B cell (primary cell): ENCODE measurements at regions not wholly inside any gene's neighbourhood (a gene's known extent, or its start where the extent isn't known, plus 50 kb on each side); places are given as distances from the start of the nearest gene placed in this dataset.

Source experiments
- ATAC-seq: fragments of 200-7000 bp; cut with Tn5 transposase; one replicate; pipeline ENCODE4 v1.10.0; 2021; ENCODE audit warnings: low read depth, mild to moderate bottlenecking, moderate number of reproducible peaks, moderate library complexity
- CTCF ChIA-PET: fragments of 350-600 bp; sonication (Branson Sonifier 250); formaldehyde crosslinking; loops from one replicate; lab custom pipeline; 2021; ENCODE audit warnings: antibody characterized with exemption, inconsistent platforms; lab: Charles Lee
- POLR2A ChIA-PET: fragments of 350-600 bp; sonication (Branson Sonifier 250); formaldehyde crosslinking; loops from one replicate; lab custom pipeline; 2021; ENCODE audit warnings: antibody characterized with exemption; lab: Charles Lee
- DNase-seq: peaks from one replicate; pipeline ENCODE4 v3.0.0; 2013
- H2AFZ ChIP-seq: 2 replicates; pipeline ENCODE4 v1.6.1; 2012; ENCODE audit warnings: mild to moderate bottlenecking, low read depth, low read length; ENCODE audit not compliant: insufficient read depth, poor library complexity, severe bottlenecking
- H3K27ac ChIP-seq, 2 donors: 1 replicate in 1 of 2; 2 replicates in 1 of 2; pipeline ENCODE4 v1.5.1; 2012 to 2013; ENCODE audit warnings: low read length in 2 of 2, mild to moderate bottlenecking in 2 of 2, moderate library complexity in 1 of 2
- H3K27me3 ChIP-seq, 4 experiments: fragments of 200-600 bp in 1 of 4; sonication (generic) in 1 of 4; replicated peaks in 1 of 4; 1 replicate in 2 of 4; 2 replicates in 2 of 4; pipeline versions ENCODE4 v1.6.1 to v1.7.0; 2013 to 2016; ENCODE audit warnings: low read length in 3 of 4, mild to moderate bottlenecking in 2 of 4, mixed read lengths in 1 of 4, moderate library complexity in 1 of 4; ENCODE audit not compliant: insufficient read depth in 4 of 4, control insufficient read depth in 3 of 4; ENCODE audit errors: control extremely low read depth in 1 of 4
- H3K36me3 ChIP-seq, 2 experiments: replicated peaks in 1 of 2; 1 replicate in 1 of 2; 2 replicates in 1 of 2; pipeline versions ENCODE4 v1.6.1 to v1.7.1; 2013; ENCODE audit warnings: low read length in 1 of 2; ENCODE audit not compliant: insufficient read depth in 2 of 2, control insufficient read depth in 1 of 2; ENCODE audit errors: control extremely low read depth in 1 of 2, extremely low read depth in 1 of 2
- H3K4me1 ChIP-seq, 2 donors: fragments of 200-600 bp in 1 of 2; sonication (generic) in 1 of 2; 1 replicate in 1 of 2; 2 replicates in 1 of 2; pipeline versions ENCODE4 v1.5.1 to v1.6.1; 2013 to 2017; ENCODE audit warnings: low read length in 2 of 2; ENCODE audit not compliant: control insufficient read depth in 2 of 2, insufficient read depth in 2 of 2
- H3K4me2 ChIP-seq: replicated peaks from 2 replicates; pipeline ENCODE3; 2012; ENCODE audit warnings: mild to moderate bottlenecking, low read depth, low read length; ENCODE audit not compliant: poor library complexity, severe bottlenecking
- H3K4me3 ChIP-seq, 5 experiments: fragments of 200-600 bp in 1 of 5; sonication (generic) in 1 of 5; 1 replicate in 3 of 5; 2 replicates in 2 of 5; pipeline versions ENCODE4 v1.5.1 to v1.7.0; 2011 to 2016; ENCODE audit warnings: low read length in 4 of 5, mild to moderate bottlenecking in 4 of 5, low read depth in 2 of 5, control low read depth in 1 of 5, moderate library complexity in 1 of 5; ENCODE audit not compliant: insufficient read depth in 1 of 5; ENCODE audit errors: control extremely low read depth in 1 of 5, extremely low read depth in 1 of 5
- H3K79me2 ChIP-seq: fragments of 200-600 bp; sonication (generic); one replicate; pipeline ENCODE4 v1.6.0; 2016; ENCODE audit warnings: low read length; ENCODE audit not compliant: control insufficient read depth, insufficient read depth
- H3K9ac ChIP-seq: fragments of 200-600 bp; sonication (generic); 2 replicates; pipeline ENCODE4 v1.6.1; 2017; ENCODE audit warnings: mild to moderate bottlenecking, low read length, moderate library complexity
- H3K9me3 ChIP-seq, 3 donors: one replicate each; pipeline versions ENCODE4 v1.6.1 to v1.7.1; 2013; ENCODE audit warnings: low read length in 2 of 3; ENCODE audit not compliant: control insufficient read depth in 2 of 3, insufficient read depth in 1 of 3; ENCODE audit errors: control extremely low read depth in 1 of 3
- H4K20me1 ChIP-seq: 2 replicates; pipeline ENCODE4 v1.6.0; 2012; ENCODE audit warnings: mild to moderate bottlenecking, low read length; ENCODE audit not compliant: insufficient read depth, control insufficient read depth, poor library complexity, severe bottlenecking
- H3K27ac Mint-ChIP-seq: one replicate; pipeline ENCODE4 v1.8.0; 2021; ENCODE audit warnings: mixed read lengths
- H3K27me3 Mint-ChIP-seq: one replicate; pipeline ENCODE4 v1.8.0; 2021; ENCODE audit warnings: mixed read lengths
- H3K4me1 Mint-ChIP-seq: one replicate; pipeline ENCODE4 v1.8.0; 2021; ENCODE audit warnings: mixed read lengths
- H3K4me3 Mint-ChIP-seq: one replicate; pipeline ENCODE4 v1.8.0; 2021; ENCODE audit warnings: mixed read lengths
- H3K9me3 Mint-ChIP-seq: one replicate; pipeline ENCODE4 v1.8.0; 2022; ENCODE audit warnings: mixed read lengths; ENCODE audit not compliant: insufficient read depth
- EZH2 ChIP-seq: IDR thresholded peaks from 2 replicates; pipeline ENCODE4 v1.6.1; 2012; ENCODE audit warnings: borderline replicate concordance, low read depth, mild to moderate bottlenecking, moderate library complexity, low read length; ENCODE audit not compliant: insufficient read depth, poor library complexity, severe bottlenecking
- WGBS: methylation state at CpG from one replicate; pipeline ENCODE4 v1.1.5; 2013; ENCODE audit warnings: missing lambda C conversion rate; ENCODE audit not compliant: insufficient coverage; 5-methylcytosine and 5-hydroxymethylcytosine counted together
- intact Hi-C: fragments of 100-400 bp; cut with micrococcal nuclease; formaldehyde crosslinking; loops from one replicate; pipeline ENCODE4 v1.10.0; 2022
- TF ChIP-seq, protein P1 (sequence below): fragments of 200-600 bp; IDR thresholded peaks from one replicate; pipeline ENCODE4 v1.8.0; 2022; ENCODE audit warnings: antibody characterized with exemption, mild to moderate bottlenecking

DNA sequence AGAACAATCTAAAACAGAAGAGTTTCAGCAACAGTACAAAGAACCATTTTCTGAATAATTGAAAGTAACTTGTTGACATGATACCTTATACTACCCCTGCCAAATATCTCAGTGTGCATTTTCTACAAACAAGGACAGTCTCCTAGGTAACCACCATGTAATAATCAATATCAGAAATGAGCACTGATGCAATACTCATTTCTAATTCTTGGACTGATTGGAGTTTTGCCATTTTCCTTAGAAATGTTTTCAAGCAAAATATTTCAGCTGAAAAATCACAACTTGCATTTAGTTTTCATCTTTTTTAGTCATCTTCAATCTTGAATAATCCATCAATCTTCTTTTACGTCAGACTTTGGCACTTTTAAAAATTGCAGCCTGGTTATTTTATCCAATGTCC is 420.2 kb downstream of the CDC14C start:
- H3K4me3 Mint-ChIP-seq, result no peak overlapping the region
- no peaks in the 10 kb centered on the region for H3K9me3 ChIP-seq
- intact Hi-C loops, result no loop called here

GRCh38 chr7:49346195-49346899 is 422.0 kb downstream of the CDC14C start:
- no peaks in the 10 kb centered on the region for H3K27me3 Mint-ChIP-seq
- WGBS, result 100% methylated on average over 1 of the region's 1 CpG
- H3K4me1 Mint-ChIP-seq, result no peaks in the 10 kb centered on the region
- Histone ChIP-seq H2AFZ (no peak overlapping the region), H4K20me1 (no peaks in the 10 kb centered on the region), H3K36me3 (no peaks in the 10 kb centered on the region), H3K27me3 (no peaks in the 10 kb centered on the region), H3K9ac (no peak overlapping the region), H3K4me1 (no peaks in the 10 kb centered on the region), H3K4me3 (no peak overlapping the region), H3K9me3 (no peaks in the 10 kb centered on the region), H3K4me2 (no peak overlapping the region), H3K79me2 (no peaks in the 10 kb centered on the region), H3K27ac (no peak overlapping the region)
- ATAC-seq (no peak), DNase-seq (no peak)
- no peak for TF ChIP-seq EZH2
- TF ChIP-seq, protein P1, sequence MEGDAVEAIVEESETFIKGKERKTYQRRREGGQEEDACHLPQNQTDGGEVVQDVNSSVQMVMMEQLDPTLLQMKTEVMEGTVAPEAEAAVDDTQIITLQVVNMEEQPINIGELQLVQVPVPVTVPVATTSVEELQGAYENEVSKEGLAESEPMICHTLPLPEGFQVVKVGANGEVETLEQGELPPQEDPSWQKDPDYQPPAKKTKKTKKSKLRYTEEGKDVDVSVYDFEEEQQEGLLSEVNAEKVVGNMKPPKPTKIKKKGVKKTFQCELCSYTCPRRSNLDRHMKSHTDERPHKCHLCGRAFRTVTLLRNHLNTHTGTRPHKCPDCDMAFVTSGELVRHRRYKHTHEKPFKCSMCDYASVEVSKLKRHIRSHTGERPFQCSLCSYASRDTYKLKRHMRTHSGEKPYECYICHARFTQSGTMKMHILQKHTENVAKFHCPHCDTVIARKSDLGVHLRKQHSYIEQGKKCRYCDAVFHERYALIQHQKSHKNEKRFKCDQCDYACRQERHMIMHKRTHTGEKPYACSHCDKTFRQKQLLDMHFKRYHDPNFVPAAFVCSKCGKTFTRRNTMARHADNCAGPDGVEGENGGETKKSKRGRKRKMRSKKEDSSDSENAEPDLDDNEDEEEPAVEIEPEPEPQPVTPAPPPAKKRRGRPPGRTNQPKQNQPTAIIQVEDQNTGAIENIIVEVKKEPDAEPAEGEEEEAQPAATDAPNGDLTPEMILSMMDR, result no peak
- peaks cover 3% of the 10 kb centered on the region for H3K9me3 Mint-ChIP-seq
- intact Hi-C loops, result no loop called here
- ChIA-PET CTCF (no interaction called here), POLR2A (no interaction called here)
- H3K4me3 Mint-ChIP-seq, result no peak overlapping the region
- H3K27ac Mint-ChIP-seq, result no peak overlapping the region

More for the DNA sequence above, 420.2 kb downstream of the CDC14C start:
- Mint-ChIP-seq H3K27me3 (no peaks in the 10 kb centered on the region), H3K9me3 (peaks cover under 1% of the 10 kb centered on the region), H3K4me1 (no peaks in the 10 kb centered on the region), H3K27ac (no peak overlapping the region)
- Histone ChIP-seq H3K4me3 (no peak overlapping the region), H3K79me2 (no peaks in the 10 kb centered on the region), H3K27ac (no peak overlapping the region), H4K20me1 (no peaks in the 10 kb centered on the region), H3K4me2 (no peak overlapping the region), H3K9ac (no peak overlapping the region), H3K36me3 (no peaks in the 10 kb centered on the region), H2AFZ (no peak overlapping the region), H3K4me1 (no peaks in the 10 kb centered on the region), H3K27me3 (no peaks in the 10 kb centered on the region)
- no peak for TF ChIP-seq EZH2
- TF ChIP-seq, protein P1, result no peak
- ChIA-PET CTCF (no interaction called here), POLR2A (no interaction called here)
- DNase-seq (no peak), ATAC-seq (no peak)
- WGBS, result no CpG with 5 or more reads among the region's 1 CpG
